Hepatic stellate cell (primary cell): ENCODE measurements at regions not wholly inside any gene's neighbourhood (a gene's known extent, or its start where the extent isn't known, plus 50 kb on each side); places are given as distances from the start of the nearest gene placed in this dataset.

ENCODE experiments used
- DNase-seq: peaks from one replicate; pipeline ENCODE4 v3.0.0; 2011; ENCODE audit warnings: low spot score

- no peak for DNase-seq
These were observed 105.3 kb downstream of the FOXL1 start for GRCh38 chr16:86683441-86684194.

GRCh38 chr16:86685076-86685475, 106.7 kb downstream of the FOXL1 start:
- DNase-seq, result no peak

- DNase-seq, result no peak
These were observed 112.6 kb downstream of the FOXL1 start for GRCh38 chr16:86690970-86691369.

GRCh38 chr16:86692426-86692825, 114.1 kb downstream of the FOXL1 start:
- no peak for DNase-seq

GRCh38 chr16:86693033-86693432, 114.7 kb downstream of the FOXL1 start:
- DNase-seq, result no peak

- no peak for DNase-seq
These were observed 119.4 kb downstream of the FOXL1 start for GRCh38 chr16:86697715-86698114.

GRCh38 chr16:86700046-86700945, 121.9 kb downstream of the FOXL1 start:
- DNase-seq, result peak; percentile 35

- DNase-seq, result no peak
These were observed 123.1 kb downstream of the FOXL1 start for GRCh38 chr16:86701286-86701975.

GRCh38 chr16:86702824-86703588, 124.7 kb downstream of the FOXL1 start:
- no peak for DNase-seq

GRCh38 chr16:86704516-86704915, 126.2 kb downstream of the FOXL1 start:
- DNase-seq, result no peak

GRCh38 chr16:86706726-86707125, 128.4 kb downstream of the FOXL1 start:
- DNase-seq, result no peak

GRCh38 chr16:86707171-86707570, 128.8 kb downstream of the FOXL1 start:
- DNase-seq, result no peak

GRCh38 chr16:86707581-86707980, 129.2 kb downstream of the FOXL1 start:
- DNase-seq, result no peak

- DNase-seq, result no peak
These were observed 130.1 kb downstream of the FOXL1 start for GRCh38 chr16:86708431-86708830.

GRCh38 chr16:86709103-86709502, 130.8 kb downstream of the FOXL1 start:
- no peak for DNase-seq

GRCh38 chr16:86709902-86710601, 131.7 kb downstream of the FOXL1 start:
- DNase-seq, result no peak

GRCh38 chr16:86710602-86710950, 132.2 kb downstream of the FOXL1 start:
- DNase-seq, result no peak

GRCh38 chr16:86712158-86713009, 134.0 kb downstream of the FOXL1 start:
- no peak for DNase-seq

- no peak for DNase-seq
These were observed 134.8 kb downstream of the FOXL1 start for GRCh38 chr16:86713021-86713631.

GRCh38 chr16:86714166-86714565, 135.8 kb downstream of the FOXL1 start:
- DNase-seq, result peak; percentile 54
